GM21619 (cell line): ENCODE measurements at regions not wholly inside any gene's neighbourhood (a gene's known extent, or its start where the extent isn't known, plus 50 kb on each side); places are given as distances from the start of the nearest gene placed in this dataset.

Experiments used
- ATAC-seq: cut with Tn5 transposase; IDR thresholded peaks from one replicate; pipeline ENCODE4 v1.9.1; 2021; ENCODE audit not compliant: unreplicated experiment

GRCh38 chr3:193870376-193871219 lies 265.4 kb upstream of the HES1 start:
- ATAC-seq, result no peak

GRCh38 chr3:193871220-193871485 lies 264.8 kb upstream of the HES1 start:
- ATAC-seq, result no peak

GRCh38 chr3:193872265-193872753 lies 263.6 kb upstream of the HES1 start:
- peak; percentile 76 for ATAC-seq

GRCh38 chr3:193873426-193874201 lies 262.3 kb upstream of the HES1 start:
- no peak for ATAC-seq

- no peak for ATAC-seq
Observed at GRCh38 chr3:193874512-193874911, 261.4 kb upstream of the HES1 start.

- ATAC-seq, result no peak
Observed at GRCh38 chr3:193874997-193875593, 260.9 kb upstream of the HES1 start.

- no peak for ATAC-seq
Observed at GRCh38 chr3:193875601-193876321, 260.2 kb upstream of the HES1 start.

- no peak for ATAC-seq
Observed at GRCh38 chr3:193879099-193879863, 256.7 kb upstream of the HES1 start.

- no peak for ATAC-seq
Observed at GRCh38 chr3:193879864-193880242, 256.1 kb upstream of the HES1 start.

- ATAC-seq, result no peak
Observed at GRCh38 chr3:193882091-193882490, 253.9 kb upstream of the HES1 start.

- no peak for ATAC-seq
Observed at GRCh38 chr3:193883551-193883950, 252.4 kb upstream of the HES1 start.

GRCh38 chr3:193884027-193884426 lies 251.9 kb upstream of the HES1 start:
- no peak for ATAC-seq

GRCh38 chr3:193884652-193885051 lies 251.3 kb upstream of the HES1 start:
- no peak for ATAC-seq

- no peak for ATAC-seq
Observed at GRCh38 chr3:193885832-193886231, 250.1 kb upstream of the HES1 start.

- no peak for ATAC-seq
Observed at GRCh38 chr3:193890016-193890897, 245.7 kb upstream of the HES1 start.

GRCh38 chr3:193894121-193894863 lies 241.7 kb upstream of the HES1 start:
- ATAC-seq, result no peak

GRCh38 chr3:193895409-193895808 lies 240.5 kb upstream of the HES1 start:
- ATAC-seq, result no peak

- no peak for ATAC-seq
Observed at GRCh38 chr3:193896419-193896818, 239.5 kb upstream of the HES1 start.

- ATAC-seq, result no peak
Observed at GRCh38 chr3:193897288-193897687, 238.7 kb upstream of the HES1 start.
